ENCODE measurements at regions not wholly inside any gene's neighbourhood (a gene's known extent, or its start where the extent isn't known, plus 50 kb on each side); places are given as distances from the start of the nearest gene placed in this dataset.

GRCh38 chr4:164579270-164579942 is 174.5 kb upstream of the SMIM31 start:
- intact Hi-C loops (cut with DNase I; ENCODE audit: low total_unique reads): no loop called here
- Histone ChIP-seq H3K4me1 (no peaks in the 10 kb centered on the region), H3K36me3 (no peaks in the 10 kb centered on the region), H3K27me3 (no peaks in the 10 kb centered on the region), H3K9me3 (peaks cover 0 to 10% (median 3%) of the 10 kb centered on the region in 4 donors), H3K4me3 (no peak overlapping the region), H3K27ac (no peak overlapping the region)
- WGBS, 5 donors: 71 to 79% (median 74%) methylated on average over 8 of the region's 8 CpGs
- DNase-seq: no peak
- TF ChIP-seq EP300 (IDR thresholded peaks at IDR 0.05): no peak
- TF ChIP-seq, protein P1, sequence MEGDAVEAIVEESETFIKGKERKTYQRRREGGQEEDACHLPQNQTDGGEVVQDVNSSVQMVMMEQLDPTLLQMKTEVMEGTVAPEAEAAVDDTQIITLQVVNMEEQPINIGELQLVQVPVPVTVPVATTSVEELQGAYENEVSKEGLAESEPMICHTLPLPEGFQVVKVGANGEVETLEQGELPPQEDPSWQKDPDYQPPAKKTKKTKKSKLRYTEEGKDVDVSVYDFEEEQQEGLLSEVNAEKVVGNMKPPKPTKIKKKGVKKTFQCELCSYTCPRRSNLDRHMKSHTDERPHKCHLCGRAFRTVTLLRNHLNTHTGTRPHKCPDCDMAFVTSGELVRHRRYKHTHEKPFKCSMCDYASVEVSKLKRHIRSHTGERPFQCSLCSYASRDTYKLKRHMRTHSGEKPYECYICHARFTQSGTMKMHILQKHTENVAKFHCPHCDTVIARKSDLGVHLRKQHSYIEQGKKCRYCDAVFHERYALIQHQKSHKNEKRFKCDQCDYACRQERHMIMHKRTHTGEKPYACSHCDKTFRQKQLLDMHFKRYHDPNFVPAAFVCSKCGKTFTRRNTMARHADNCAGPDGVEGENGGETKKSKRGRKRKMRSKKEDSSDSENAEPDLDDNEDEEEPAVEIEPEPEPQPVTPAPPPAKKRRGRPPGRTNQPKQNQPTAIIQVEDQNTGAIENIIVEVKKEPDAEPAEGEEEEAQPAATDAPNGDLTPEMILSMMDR (IDR thresholded peaks at IDR 0.05): no peak
- TF ChIP-seq POLR2AphosphoS5 (IDR thresholded peaks at IDR 0.05): no peak

DNA sequence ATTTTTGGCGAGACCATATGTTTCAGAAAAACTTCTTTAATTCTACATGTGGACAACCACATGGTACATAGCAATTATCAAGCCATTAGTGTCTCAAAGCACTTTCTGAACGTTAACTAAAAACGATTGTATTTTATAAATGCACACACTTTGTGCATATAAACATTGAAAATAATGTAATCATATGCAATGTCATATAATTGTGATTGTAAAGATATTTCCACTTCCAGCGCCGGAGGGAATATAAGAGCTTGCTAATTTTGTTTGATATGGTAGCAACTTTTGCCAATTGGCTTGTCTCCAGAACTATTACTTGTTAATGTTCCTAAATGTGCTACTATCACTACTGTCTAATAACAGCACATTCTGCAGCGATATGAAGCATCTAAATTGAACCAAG is 162.3 kb upstream of the SMIM31 start:
- TF ChIP-seq EP300 (IDR thresholded peaks at IDR 0.05) (no peak), POLR2A (IDR thresholded peaks at IDR 0.05) (no peak), POLR2AphosphoS5 (IDR thresholded peaks at IDR 0.05) (no peak)
- TF ChIP-seq, protein P1 (IDR thresholded peaks at IDR 0.05): no peak
- Histone ChIP-seq H3K36me3 (no peaks in the 10 kb centered on the region), H3K4me1 (no peaks in the 10 kb centered on the region), H3K27me3 (no peaks in the 10 kb centered on the region), H3K27ac (no peak overlapping the region), H3K9me3 (peaks cover 0 to 3% (median 0%) of the 10 kb centered on the region in 4 donors), H3K4me3 (no peak overlapping the region)
- no peak for DNase-seq
- intact Hi-C loops (cut with DNase I; ENCODE audit: low total_unique reads): no loop called here
- 60 to 70% (median 64%) methylated on average over 6 of the region's 6 CpGs for WGBS, 5 donors

GRCh38 chr4:164595751-164596150 is 158.2 kb upstream of the SMIM31 start:
- H3K27me3 ChIP-seq: no peaks in the 10 kb centered on the region
- H3K27ac ChIP-seq: no peak overlapping the region
- no peak for DNase-seq
- TF ChIP-seq POLR2A (IDR thresholded peaks at IDR 0.05) (no peak), EP300 (IDR thresholded peaks at IDR 0.05) (no peak), POLR2AphosphoS5 (IDR thresholded peaks at IDR 0.05) (no peak)
- TF ChIP-seq, protein P1 (IDR thresholded peaks at IDR 0.05): no peak
- H3K9me3 ChIP-seq: peaks cover 0 to 2% (median under 1%) of the 10 kb centered on the region in 4 donors
- no peaks in the 10 kb centered on the region for H3K36me3 ChIP-seq
- H3K4me1 ChIP-seq: no peaks in the 10 kb centered on the region
- no peak overlapping the region for H3K4me3 ChIP-seq
- intact Hi-C loops (cut with DNase I; ENCODE audit: low total_unique reads): no loop called here
- 80 to 84% (median 82%) methylated on average over 4 of the region's 4 CpGs for WGBS, 5 donors

DNA sequence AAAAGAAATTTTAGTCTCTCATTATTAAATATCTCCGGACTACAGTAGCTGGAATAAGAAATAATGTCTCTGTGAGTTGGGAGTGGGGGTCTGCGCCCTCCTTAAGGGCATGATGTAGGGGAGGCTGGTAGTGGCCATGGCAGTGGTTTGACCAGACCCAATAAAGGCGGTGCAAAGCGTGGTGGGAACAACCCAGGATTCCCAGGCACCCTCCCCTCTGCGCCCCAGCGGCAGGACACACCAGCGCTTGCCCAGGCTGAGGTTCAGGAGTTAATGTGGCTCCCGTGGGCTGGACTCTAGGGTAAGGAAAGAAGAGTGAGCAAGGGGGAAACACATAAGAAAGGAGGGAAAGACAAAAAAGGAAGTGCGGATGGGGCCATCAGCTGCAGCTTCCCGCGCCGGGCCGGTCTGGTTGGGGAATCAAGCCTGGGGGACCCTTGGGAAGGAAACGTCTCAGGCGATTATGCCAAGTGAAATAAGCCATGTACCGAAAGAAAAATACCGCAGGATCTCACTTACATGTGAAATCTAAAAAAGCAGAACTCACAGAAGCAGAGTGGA is 157.5 kb upstream of the SMIM31 start:
- Histone ChIP-seq H3K27me3 (no peaks in the 10 kb centered on the region), H3K27ac (no peak overlapping the region), H3K9me3 (peaks cover 0 to 6% (median 2%) of the 10 kb centered on the region in 4 donors), H3K4me3 (no peak overlapping the region), H3K36me3 (no peaks in the 10 kb centered on the region), H3K4me1 (no peaks in the 10 kb centered on the region)
- DNase-seq: no peak
- intact Hi-C loops (cut with DNase I; ENCODE audit: low total_unique reads): no loop called here
- TF ChIP-seq EP300 (IDR thresholded peaks at IDR 0.05) (no peak), POLR2A (IDR thresholded peaks at IDR 0.05) (no peak), POLR2AphosphoS5 (IDR thresholded peaks at IDR 0.05) (no peak)
- TF ChIP-seq, protein P1 (IDR thresholded peaks at IDR 0.05): no peak
- WGBS, 5 donors: 87 to 92% (median 89%) methylated on average over 17 of the region's 17 CpGs

All from stomach (tissue), 8 donors.